ENCODE measurements at regions not wholly inside any gene's neighbourhood (a gene's known extent, or its start where the extent isn't known, plus 50 kb on each side); places are given as distances from the start of the nearest gene placed in this dataset.

DNA sequence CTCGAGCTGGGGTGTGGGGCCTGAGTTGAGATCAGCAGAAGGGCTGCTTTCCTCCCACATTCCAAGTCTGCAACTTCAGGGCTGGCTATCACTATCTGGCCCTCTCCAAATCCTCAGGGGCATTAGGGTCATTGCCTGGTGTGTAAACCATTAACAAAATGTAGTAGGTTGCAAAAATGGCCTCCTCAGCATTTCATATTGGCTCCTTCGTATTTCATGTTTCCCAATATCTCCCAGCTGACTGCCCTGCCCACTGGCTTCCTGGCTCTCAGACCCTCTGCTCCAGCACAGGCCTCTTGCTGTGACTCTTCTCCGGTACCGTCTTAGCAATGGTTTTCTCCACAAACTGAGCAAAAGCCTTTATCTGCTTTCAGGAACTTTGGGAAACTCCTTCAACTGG, 113.8 kb downstream of the GADD45G start:
- TF ChIP-seq POLR2A (IDR thresholded peaks at IDR 0.05), result no peak
- TF ChIP-seq, protein P1, sequence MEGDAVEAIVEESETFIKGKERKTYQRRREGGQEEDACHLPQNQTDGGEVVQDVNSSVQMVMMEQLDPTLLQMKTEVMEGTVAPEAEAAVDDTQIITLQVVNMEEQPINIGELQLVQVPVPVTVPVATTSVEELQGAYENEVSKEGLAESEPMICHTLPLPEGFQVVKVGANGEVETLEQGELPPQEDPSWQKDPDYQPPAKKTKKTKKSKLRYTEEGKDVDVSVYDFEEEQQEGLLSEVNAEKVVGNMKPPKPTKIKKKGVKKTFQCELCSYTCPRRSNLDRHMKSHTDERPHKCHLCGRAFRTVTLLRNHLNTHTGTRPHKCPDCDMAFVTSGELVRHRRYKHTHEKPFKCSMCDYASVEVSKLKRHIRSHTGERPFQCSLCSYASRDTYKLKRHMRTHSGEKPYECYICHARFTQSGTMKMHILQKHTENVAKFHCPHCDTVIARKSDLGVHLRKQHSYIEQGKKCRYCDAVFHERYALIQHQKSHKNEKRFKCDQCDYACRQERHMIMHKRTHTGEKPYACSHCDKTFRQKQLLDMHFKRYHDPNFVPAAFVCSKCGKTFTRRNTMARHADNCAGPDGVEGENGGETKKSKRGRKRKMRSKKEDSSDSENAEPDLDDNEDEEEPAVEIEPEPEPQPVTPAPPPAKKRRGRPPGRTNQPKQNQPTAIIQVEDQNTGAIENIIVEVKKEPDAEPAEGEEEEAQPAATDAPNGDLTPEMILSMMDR (IDR thresholded peaks at IDR 0.05), result no peak
